GM19397 (cell line): ENCODE measurements at regions not wholly inside any gene's neighbourhood (a gene's known extent, or its start where the extent isn't known, plus 50 kb on each side); places are given as distances from the start of the nearest gene placed in this dataset.

ENCODE experiments used
- ATAC-seq: cut with Tn5 transposase; IDR thresholded peaks from one replicate; pipeline ENCODE4 v1.9.1; 2021; ENCODE audit warnings: mild to moderate bottlenecking, moderate library complexity; ENCODE audit not compliant: unreplicated experiment

DNA sequence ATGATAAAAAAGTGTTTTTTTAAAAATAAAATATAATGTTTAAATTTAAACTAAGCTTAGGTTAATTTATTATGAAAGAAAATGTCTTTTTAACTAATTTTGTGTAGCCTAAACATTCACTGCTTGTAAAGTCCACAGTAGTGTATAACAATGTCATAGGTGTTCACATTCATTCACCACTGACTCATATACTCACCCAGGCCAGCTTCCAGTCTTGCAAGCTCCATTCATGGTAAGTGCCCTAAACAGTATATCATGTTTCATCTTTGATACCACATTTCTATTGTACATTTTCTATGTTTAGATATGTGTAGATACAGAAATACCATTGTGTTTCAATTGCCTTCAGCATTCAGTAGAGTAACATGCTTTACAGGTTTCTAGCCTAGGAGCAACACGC is 530.3 kb downstream of the EPHA5 start:
- ATAC-seq, result no peak

DNA sequence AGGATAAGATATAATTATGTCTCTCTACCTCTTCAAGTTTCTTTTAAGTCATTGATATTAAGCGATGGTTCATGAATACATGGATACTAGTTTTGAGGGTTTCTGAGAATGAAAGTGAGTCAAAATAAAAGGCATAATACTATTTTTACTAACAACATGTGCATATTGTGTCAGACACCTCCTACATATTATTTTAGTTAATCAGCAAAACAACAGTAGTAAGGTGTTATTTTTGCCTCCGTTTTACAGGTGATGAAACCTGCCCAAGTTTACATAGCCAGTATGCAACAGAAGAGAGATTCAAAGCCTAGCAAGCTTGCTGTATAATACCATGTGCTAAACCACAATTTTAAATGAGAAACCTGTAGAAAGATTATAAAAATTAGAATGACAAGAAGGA is 544.1 kb downstream of the EPHA5 start:
- ATAC-seq, result no peak

DNA sequence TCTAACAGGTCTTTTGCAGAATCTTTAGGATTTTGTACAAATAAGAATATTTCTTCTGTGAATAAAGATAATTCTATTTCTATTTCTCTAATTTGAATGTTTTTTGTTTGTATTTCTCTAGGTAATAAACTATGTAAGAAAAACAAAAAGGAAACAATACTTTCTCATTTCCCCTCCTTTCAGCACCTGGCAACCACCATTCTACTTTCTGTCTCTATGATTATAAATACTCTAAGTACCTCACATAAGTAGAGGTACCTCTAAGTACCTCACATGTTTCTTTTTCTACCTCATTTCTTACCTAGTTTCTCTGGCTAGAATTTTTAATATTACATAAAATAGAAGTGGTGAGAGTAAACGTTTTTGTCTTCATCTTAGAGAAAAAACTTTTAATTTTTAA is 550.0 kb downstream of the EPHA5 start:
- ATAC-seq, result no peak

DNA sequence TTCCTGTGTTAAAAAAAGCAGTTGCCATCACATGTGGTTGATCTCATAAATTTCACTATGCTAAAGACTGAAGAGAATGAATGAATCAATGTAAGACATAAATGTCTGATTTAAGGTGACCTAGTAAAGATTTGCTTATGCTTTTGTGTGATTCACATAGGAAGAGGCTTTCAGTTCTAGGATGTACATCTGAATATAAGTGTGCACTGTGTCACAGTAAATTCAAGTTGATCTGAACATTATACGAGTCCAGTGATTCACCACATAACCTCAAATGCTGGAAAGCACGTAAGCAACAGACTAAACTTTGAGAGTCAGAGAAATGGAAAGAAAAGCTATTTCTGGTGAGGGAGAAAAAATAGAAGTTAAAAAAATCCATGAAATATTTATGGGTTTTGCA is 567.9 kb downstream of the EPHA5 start:
- ATAC-seq, result no peak

DNA sequence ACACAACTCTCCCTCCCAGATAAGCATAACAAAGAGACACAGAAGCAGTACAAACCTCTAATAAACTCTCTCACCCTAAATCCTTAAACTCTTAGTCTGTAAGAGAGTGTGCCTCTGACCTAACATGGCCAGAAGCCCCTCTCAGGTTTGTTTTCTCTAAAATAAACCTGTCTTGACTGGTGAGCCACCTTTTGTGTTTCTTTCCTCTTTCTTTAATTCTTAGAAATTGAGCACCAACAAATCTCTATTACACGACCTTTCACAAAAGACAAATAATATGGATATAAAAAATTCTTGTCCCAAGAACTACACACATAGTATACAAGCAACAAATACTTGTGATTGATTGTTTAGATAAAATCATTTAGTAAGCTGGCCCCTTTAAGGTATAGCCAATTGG is 573.7 kb downstream of the EPHA5 start:
- no peak for ATAC-seq

DNA sequence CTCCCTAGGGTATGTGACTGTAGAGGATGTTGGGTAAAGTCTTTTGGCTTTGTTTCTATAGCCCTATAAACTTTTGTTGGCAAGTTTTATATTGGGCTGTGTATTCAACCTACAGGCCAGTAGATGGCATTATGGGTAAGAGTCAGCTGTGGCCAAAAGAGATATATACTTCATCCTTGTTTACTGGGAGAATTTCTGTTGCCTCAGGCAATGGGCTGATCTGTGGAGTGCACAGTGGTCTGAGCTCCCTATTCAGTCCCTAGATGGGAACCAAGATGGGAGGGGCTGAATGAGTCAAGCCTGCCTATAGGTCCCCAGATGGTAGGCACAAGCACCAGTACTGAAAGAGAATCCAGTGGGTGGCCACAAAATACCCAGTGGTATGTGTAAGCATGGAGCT is 580.6 kb downstream of the EPHA5 start:
- ATAC-seq, result no peak

DNA sequence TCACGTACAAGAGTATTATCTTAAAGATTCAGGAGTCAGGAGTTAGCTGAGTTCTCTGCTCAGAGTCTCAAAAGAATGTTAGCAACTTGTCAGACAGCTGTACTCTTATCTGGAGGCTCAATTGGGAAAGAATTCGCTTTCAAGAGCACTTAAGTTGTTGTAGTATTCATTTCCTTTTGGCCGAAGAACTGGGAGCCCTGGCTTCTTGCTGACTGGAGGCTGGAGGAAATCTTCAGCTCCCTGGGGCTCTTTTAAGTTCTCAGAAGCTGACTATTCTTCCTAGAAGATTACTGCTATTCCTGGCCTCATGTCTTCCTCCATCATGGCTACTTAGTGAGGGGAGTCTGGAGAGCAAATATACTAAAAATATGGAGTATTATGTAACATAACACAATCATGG is 587.2 kb downstream of the EPHA5 start:
- no peak for ATAC-seq

DNA sequence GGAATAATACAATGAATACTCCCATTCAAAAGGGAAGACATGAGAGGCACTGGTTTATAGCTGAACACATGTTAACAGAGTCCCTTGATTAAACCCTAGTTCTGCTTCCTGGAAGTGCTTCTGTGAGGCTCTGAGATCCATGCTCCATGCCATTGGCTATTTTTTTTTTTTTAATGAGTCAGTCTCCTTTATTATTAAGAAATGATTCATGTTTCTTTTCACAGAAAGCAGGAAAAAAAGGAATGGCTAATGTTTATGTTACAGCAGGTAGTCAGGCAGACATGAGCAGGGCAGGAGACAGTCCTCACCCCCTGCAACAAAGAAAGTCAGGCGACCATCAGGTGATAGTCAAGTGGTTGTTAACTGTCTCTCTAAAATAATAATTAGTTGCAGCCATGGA is 598.7 kb downstream of the EPHA5 start:
- no peak for ATAC-seq

DNA sequence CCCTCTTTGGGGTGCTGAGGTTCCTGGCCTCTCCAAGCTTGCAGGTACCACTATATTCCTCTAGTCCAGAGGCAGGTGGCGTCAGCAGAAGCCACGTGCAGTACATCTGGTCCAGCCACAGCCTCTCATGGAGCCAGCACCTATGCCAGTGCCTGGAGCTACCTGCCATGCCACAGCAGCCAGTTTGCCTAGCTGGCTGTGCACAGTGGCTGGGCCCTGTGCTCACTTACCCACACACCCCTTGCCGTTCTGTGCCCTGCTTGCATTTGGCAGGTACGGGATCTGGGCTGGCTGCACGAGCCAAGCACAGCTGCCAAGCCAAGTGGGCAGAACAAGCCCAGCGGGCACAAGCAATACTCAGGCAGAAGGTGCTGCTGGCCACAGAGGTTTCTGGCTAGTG is 601.1 kb downstream of the EPHA5 start:
- no peak for ATAC-seq

DNA sequence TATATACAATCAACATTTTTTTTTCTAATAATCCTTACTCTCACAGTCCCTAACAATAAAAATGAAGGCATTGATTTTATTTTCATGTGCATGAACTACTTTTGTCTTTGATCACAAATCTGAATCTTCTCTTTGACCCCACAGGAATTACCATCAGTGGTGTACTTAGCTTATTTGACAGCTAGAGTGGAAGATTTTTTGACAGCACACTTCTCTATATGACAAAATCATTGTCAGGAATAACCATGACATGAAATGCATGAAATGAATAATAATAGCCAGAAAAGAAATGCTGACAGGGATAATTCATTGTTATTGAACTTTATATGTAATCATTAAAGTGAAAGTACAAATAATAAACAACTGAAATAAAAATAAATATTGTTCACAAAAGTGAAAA is 604.2 kb downstream of the EPHA5 start:
- ATAC-seq, result no peak

DNA sequence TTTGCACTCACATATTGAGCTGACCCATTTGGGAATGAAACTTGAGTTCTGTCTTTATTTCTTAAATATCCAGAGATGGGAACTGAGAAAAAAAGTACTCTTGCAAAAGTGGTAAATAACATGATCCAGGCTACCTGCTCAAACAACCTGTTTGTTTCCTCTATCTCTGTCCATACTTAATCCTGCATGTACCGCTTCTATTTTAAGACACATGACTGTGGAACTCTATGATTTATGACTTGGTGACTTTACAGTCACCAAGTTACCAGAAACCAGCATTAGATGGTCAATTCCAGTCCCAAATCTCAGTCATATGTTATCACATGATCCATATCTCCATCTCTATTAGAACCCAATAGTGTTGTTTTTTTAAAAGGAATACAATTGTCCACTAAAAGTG is 606.7 kb downstream of the EPHA5 start:
- ATAC-seq, result no peak

DNA sequence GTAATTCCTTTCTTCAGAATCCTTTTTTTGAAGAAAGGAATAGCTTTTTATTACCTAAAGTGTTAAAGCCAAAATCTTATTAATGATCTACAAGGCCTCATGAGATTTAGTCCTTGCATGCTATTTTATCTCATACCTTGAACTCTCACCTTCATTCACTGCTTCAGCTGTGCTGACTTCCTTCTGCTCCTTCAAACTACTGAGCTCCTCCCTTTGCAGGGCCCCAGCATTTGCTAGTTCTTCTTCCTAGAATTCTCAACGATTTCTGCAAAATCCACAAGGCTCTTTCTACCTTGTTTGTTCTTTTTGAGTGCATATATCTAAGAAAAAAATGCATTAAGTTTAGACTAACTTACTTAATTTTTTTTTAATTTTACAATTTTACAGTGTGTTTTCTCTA is 619.5 kb downstream of the EPHA5 start:
- ATAC-seq, result no peak

DNA sequence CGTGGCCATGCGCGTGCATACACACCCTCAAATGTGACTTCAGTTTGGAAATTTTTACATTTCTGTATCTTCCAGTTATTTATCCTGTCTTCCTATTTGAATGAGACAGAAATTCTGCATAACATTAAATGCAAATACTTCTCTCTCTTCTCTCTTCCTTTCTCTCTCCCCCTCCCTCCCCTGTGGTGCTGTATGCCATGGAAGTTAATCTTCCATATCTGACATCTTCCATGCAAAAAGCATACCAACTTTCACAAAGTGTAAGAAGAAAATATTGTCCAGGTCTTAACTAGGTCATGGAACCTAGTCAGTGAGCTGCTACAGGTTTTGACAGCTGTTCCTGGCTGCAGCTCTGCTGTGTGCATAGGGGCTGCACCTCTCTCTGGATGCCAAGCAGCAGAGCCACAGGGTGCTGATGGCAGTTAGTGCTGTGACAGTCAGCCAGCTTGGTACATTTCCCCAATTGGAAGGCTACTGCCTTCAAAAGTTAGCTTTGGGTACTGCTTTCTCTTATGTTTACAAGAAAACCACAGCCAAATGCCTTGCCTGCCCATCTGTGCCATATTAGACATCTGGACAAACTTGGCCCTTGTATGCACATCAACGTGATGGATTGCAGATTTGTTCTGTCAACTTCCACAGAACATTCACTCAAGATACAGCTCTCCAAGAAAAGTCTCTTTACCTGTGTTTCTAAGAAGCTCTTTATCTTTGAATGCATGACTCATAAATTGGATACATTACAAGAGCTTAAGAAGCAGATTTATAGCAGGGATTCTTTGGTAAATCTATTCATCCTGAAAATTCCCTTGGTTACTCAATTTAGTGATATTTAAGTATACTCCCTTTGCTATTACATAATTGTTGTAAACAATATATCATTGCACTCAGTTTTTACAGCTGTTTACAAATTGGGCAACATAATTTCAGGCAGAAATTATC is 623.8 kb downstream of the EPHA5 start:
- no peak for ATAC-seq

DNA sequence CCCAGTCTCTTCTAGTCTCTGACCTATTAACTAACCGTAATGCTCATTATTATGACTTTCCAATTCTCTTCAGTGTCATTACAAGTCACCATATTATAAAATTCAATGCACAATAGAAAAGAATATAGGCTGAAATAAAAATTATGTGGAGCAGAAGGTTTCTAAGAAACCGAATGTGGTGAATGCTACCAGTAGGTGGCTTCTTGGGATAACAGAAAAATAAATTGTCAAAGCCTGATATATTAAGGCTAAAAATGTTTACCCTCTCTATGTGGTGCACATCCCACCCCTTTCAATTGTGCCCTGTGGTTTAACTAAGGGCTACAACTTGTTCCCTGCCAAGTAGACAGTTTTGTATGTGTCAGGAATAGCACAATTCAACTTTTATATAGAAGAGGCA is 624.6 kb upstream of the TECRL start:
- ATAC-seq, result no peak

DNA sequence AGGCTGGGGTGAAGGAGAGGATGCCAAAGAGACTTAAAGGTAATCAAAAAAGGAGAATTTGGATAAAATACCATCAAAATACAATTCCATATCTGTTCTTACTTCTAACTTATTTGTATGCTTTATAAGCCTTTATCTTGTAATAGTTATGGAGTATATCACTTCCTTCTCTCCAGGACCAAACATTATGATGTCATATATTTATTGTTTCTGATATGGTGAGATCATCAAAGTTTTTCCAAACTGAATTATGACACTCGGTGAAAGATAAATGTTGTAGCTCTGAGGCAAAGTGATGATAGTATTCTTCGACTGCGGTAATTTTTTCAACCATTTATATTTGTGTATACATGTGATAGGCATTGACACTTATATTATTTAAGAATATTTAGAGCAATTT is 619.3 kb upstream of the TECRL start:
- ATAC-seq, result no peak

DNA sequence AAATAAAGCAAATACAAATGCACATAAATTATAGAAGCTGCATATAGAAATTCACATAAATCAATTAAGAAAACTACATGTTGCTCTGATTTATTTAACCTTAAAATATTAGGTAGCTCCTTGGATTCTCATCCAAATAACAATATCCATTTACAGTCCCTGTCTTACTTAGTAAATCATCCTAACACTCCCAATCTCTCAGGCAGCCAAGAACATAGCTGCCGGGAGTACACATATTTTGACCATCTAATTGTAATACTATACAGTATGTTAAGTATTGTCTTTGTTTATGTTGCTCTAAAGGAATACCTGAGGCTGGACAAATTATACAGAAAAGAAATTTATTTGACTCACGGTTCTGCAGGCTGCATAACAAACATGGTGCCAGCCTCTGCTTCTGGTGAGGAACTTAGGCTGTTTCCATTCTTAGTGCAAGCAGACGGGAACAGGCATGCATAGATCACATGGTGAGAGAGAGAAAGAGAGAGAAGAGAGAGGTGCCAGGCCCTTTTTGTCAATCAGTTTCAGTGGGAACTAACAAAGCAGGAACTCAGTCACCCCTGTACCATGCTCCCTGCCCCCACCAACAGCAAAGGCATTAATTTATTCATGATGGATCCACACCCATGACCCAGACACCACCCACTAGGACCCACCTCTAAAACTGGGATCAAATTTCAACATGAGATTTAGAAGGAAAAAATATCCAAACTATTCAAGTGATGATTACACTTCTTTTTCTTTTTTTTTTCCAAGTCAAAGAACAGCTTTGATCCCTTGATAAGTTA is 614.8 kb upstream of the TECRL start:
- ATAC-seq, result no peak

DNA sequence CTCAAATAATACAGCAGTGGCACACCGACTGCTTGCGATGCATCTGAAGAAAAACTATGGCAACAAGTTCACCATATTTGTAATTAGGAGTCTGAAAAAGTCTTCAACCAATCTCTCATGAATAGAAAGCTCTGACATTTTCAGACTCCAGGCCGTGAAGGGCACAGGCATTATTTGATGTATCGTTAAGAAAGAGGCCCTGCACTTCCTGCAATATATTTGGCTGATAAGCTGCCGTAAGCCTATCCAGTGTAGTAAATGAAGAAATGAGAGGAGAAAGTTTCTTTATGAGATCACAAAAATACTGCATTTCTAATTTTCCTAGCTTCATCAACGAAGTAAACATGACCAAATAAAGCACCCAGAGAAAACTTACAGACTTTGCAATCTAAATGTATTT is 613.8 kb upstream of the TECRL start:
- no peak for ATAC-seq

DNA sequence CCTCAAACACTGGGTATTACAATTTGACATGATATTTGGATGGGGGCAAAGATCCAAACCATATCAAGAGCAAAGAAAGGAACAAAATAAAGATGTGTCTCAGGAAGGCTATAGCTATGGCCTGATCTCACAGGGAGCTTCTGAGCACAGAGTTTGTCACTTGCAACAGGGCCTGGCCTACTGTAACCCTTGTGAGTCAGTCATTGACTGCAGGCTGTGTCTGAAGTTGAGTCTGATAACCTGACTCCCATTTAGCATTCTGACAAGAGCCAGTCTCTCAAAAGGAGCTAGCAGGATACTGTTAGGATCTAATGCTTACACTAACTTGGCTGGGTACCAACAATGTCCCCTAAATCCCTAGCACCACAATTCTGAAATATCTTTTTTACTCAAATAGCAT is 612.5 kb upstream of the TECRL start:
- no peak for ATAC-seq

DNA sequence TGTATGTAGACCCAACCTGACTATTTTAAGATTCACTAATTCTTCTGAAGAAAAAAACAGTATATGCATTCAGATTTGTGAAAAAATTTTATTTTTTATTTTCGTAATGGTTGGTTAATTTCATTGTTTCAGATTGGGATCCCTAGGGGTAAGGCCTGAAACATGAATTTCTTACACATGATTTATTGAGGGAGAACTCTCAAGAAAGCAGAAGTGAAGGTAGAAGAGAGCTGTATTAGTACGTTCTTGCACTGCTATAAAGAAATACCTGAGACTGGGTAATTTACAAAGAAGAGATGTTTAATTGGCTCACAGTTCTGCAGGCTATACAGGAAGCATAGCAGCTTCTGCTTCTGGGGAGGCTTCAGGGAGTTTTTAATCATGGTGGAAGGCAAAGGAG is 611.9 kb upstream of the TECRL start:
- ATAC-seq, result no peak

DNA sequence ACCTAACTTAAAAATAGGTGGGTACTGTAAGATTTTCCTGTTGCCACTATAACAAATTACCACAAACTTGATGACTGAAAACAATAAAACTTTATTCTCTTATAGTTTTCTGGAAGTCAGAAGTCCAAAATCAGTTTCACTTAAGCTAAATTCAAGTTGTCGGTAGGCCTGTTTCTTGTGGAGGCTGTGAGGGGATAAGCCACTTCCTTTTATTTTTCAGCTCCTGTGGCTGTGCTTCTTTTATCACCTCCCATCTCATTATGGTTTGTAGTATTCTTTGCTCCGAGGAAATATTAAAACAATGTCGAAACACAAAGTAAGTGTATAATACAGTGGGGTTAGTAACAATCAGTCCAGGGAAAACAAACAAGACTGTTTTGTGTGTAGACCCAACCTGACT is 610.5 kb upstream of the TECRL start:
- ATAC-seq, result no peak

DNA sequence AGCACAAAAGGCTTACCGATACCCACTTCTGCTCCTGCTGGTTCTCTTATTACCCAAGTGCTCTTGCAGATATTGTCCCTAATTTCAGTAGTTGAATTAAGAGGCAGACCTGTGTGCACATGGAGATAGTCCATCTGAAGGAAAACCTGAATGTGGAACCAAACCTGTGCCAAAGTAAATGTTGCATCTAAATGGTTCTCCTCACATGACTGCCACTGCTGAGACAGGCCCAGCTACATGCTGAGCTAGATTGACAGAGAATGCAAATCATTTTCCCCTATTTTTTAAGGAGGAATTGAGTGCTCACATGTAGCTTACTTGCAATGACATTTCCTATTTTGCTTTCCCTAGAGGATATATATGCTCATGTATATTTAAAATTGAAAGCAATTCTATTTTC is 609.1 kb upstream of the TECRL start:
- no peak for ATAC-seq

DNA sequence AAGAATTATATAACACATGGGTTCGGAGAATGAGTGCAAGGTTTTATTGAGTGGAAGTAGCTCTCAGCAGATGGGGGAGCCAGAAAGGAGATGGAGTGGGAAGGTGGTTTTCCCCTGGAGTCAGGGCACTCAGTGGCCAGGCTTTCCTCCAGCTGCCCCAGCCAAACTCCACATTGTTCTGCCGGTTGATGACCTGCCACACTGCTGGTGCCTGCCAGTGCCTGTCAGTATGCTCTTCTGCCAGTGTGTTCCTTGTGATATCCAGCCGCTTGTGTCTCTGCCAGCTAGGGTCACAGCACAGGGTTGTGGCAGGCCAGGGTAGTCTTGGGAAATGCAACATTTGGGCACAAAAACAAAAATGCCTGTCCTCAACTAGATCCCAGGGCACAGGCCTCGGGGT is 604.8 kb upstream of the TECRL start:
- no peak for ATAC-seq
